HG03575 (cell line): ENCODE measurements at regions not wholly inside any gene's neighbourhood (a gene's known extent, or its start where the extent isn't known, plus 50 kb on each side); places are given as distances from the start of the nearest gene placed in this dataset.
"Not testable (repeated sequence)": the region's sequence is repeated elsewhere in the genome, so short reads cannot be mapped to it uniquely, and the experiment has no call there.

Experiments used
- ATAC-seq: cut with Tn5 transposase; IDR thresholded peaks from one replicate; pipeline ENCODE4 v1.9.1; 2021; ENCODE audit not compliant: unreplicated experiment, insufficient number of reproducible peaks, low FRiP score; ENCODE audit errors: extremely low read depth

- ATAC-seq = no peak
Measured at GRCh38 chr3:118488732-118489131, 545.9 kb downstream of the IGSF11 start.

GRCh38 chr3:118495206-118495605, 539.4 kb downstream of the IGSF11 start:
- no peak for ATAC-seq

GRCh38 chr3:118497274-118497673, 537.4 kb downstream of the IGSF11 start:
- ATAC-seq = no peak

- no peak for ATAC-seq
Measured at GRCh38 chr3:118501152-118501551, 533.5 kb downstream of the IGSF11 start.

GRCh38 chr3:118504906-118505305, 529.7 kb downstream of the IGSF11 start:
- no peak for ATAC-seq

- ATAC-seq = no peak
Measured at GRCh38 chr3:118505784-118506183, 528.9 kb downstream of the IGSF11 start.

- no peak for ATAC-seq
Measured at GRCh38 chr3:118511402-118511801, 523.2 kb downstream of the IGSF11 start.

- ATAC-seq = no peak
Measured at GRCh38 chr3:118512301-118512700, 522.3 kb downstream of the IGSF11 start.

GRCh38 chr3:118525077-118525476, 509.6 kb downstream of the IGSF11 start:
- no peak for ATAC-seq

GRCh38 chr3:118526758-118527513, 507.7 kb downstream of the IGSF11 start:
- peak; percentile 81 for ATAC-seq

- ATAC-seq = no peak
Measured at GRCh38 chr3:118527514-118528044, 507.1 kb downstream of the IGSF11 start.

- ATAC-seq = no peak
Measured at GRCh38 chr3:118529554-118529953, 505.1 kb downstream of the IGSF11 start.

- ATAC-seq = no peak
Measured at GRCh38 chr3:118530350-118530922, 504.2 kb downstream of the IGSF11 start.

- not testable (repeated sequence) for ATAC-seq
Measured at GRCh38 chr3:118530927-118531356, 503.7 kb downstream of the IGSF11 start.

- ATAC-seq = no peak
Measured at GRCh38 chr3:118531816-118532215, 502.8 kb downstream of the IGSF11 start.

- no peak for ATAC-seq
Measured at GRCh38 chr3:118533676-118534075, 501.0 kb downstream of the IGSF11 start.

- ATAC-seq = no peak
Measured at GRCh38 chr3:118534519-118534918, 500.1 kb downstream of the IGSF11 start.

- ATAC-seq = no peak
Measured at GRCh38 chr3:118536764-118537163, 497.9 kb downstream of the IGSF11 start.

GRCh38 chr3:118537454-118537853, 497.2 kb downstream of the IGSF11 start:
- no peak for ATAC-seq

- no peak for ATAC-seq
Measured at GRCh38 chr3:118538187-118538586, 496.5 kb downstream of the IGSF11 start.
